ENCODE measurements at regions not wholly inside any gene's neighbourhood (a gene's known extent, or its start where the extent isn't known, plus 50 kb on each side); places are given as distances from the start of the nearest gene placed in this dataset.

- H3K27ac ChIP-seq (ENCODE audit: low read depth): no peak overlapping the region
- H3K36me3 ChIP-seq (ENCODE audit: insufficient read depth): no peaks in the 10 kb centered on the region
- no peaks in the 10 kb centered on the region for H3K4me1 ChIP-seq (ENCODE audit: insufficient read depth)
- no peak overlapping the region for H3K4me3 ChIP-seq (ENCODE audit: low read depth, low read length)
- no peak for DNase-seq (ENCODE audit: extremely low spot score)
- 61% methylated on average over 3 of the region's 3 CpGs for WGBS
Measured at GRCh38 chr12:23169696-23170013, 544.7 kb downstream of the ETNK1 start.

- 52% methylated on average over 1 of the region's 1 CpG for WGBS
- no peaks in the 10 kb centered on the region for H3K4me1 ChIP-seq (ENCODE audit: insufficient read depth)
- DNase-seq (ENCODE audit: extremely low spot score): no peak
Measured at GRCh38 chr12:23174917-23175316, 549.9 kb downstream of the ETNK1 start.

GRCh38 chr12:23185346-23185745 is 560.4 kb downstream of the ETNK1 start:
- H3K36me3 ChIP-seq (ENCODE audit: insufficient read depth): no peaks in the 10 kb centered on the region
- DNase-seq (ENCODE audit: extremely low spot score): no peak
- H3K4me1 ChIP-seq (ENCODE audit: insufficient read depth): no peaks in the 10 kb centered on the region
- 77% methylated on average over 3 of the region's 3 CpGs for WGBS
- no peak overlapping the region for H3K27ac ChIP-seq (ENCODE audit: low read depth)
- H3K4me3 ChIP-seq (ENCODE audit: low read depth, low read length): no peak overlapping the region

More at GRCh38 chr12:23174917-23175316, 549.9 kb downstream of the ETNK1 start:
- H3K4me3 ChIP-seq (ENCODE audit: low read depth, low read length): no peak overlapping the region
- no peaks in the 10 kb centered on the region for H3K36me3 ChIP-seq (ENCODE audit: insufficient read depth)
- H3K27ac ChIP-seq (ENCODE audit: low read depth): no peak overlapping the region

GRCh38 chr12:23186950-23187349 is 562.0 kb downstream of the ETNK1 start:
- DNase-seq (ENCODE audit: extremely low spot score): no peak
- Histone ChIP-seq H3K27ac (ENCODE audit: low read depth) (no peak overlapping the region), H3K4me3 (ENCODE audit: low read depth, low read length) (no peak overlapping the region), H3K4me1 (ENCODE audit: insufficient read depth) (no peaks in the 10 kb centered on the region), H3K36me3 (ENCODE audit: insufficient read depth) (no peaks in the 10 kb centered on the region)

- DNase-seq (ENCODE audit: extremely low spot score): no peak
- H3K4me3 ChIP-seq (ENCODE audit: low read depth, low read length): no peak overlapping the region
- H3K4me1 ChIP-seq (ENCODE audit: insufficient read depth): no peaks in the 10 kb centered on the region
- H3K36me3 ChIP-seq (ENCODE audit: insufficient read depth): no peaks in the 10 kb centered on the region
- H3K27ac ChIP-seq (ENCODE audit: low read depth): no peak overlapping the region
- WGBS: 94% methylated on average over 2 of the region's 2 CpGs
Measured at GRCh38 chr12:23193552-23193951, 568.6 kb downstream of the ETNK1 start.

- Histone ChIP-seq H3K36me3 (ENCODE audit: insufficient read depth) (no peaks in the 10 kb centered on the region), H3K4me1 (ENCODE audit: insufficient read depth) (no peaks in the 10 kb centered on the region), H3K4me3 (ENCODE audit: low read depth, low read length) (no peak overlapping the region), H3K27ac (ENCODE audit: low read depth) (no peak overlapping the region)
- no peak for DNase-seq (ENCODE audit: extremely low spot score)
- WGBS: 39% methylated on average over 4 of the region's 4 CpGs
Measured at GRCh38 chr12:23197266-23197665, 572.3 kb downstream of the ETNK1 start.

GRCh38 chr12:23202728-23203127 is 577.8 kb downstream of the ETNK1 start:
- H3K36me3 ChIP-seq (ENCODE audit: insufficient read depth): no peaks in the 10 kb centered on the region
- no peak overlapping the region for H3K27ac ChIP-seq (ENCODE audit: low read depth)
- whole genome bisulfite sequencing: 82% methylated on average over 4 of the region's 4 CpGs
- no peaks in the 10 kb centered on the region for H3K4me1 ChIP-seq (ENCODE audit: insufficient read depth)
- no peak for DNase-seq (ENCODE audit: extremely low spot score)
- no peak overlapping the region for H3K4me3 ChIP-seq (ENCODE audit: low read depth, low read length)

GRCh38 chr12:23204933-23205778 is 580.2 kb downstream of the ETNK1 start:
- no peak for DNase-seq (ENCODE audit: extremely low spot score)
- Histone ChIP-seq H3K36me3 (ENCODE audit: insufficient read depth) (no peaks in the 10 kb centered on the region), H3K4me1 (ENCODE audit: insufficient read depth) (no peaks in the 10 kb centered on the region), H3K27ac (ENCODE audit: low read depth) (no peak overlapping the region), H3K4me3 (ENCODE audit: low read depth, low read length) (no peak overlapping the region)
- 33% methylated on average over 3 of the region's 3 CpGs for WGBS

- Histone ChIP-seq H3K36me3 (ENCODE audit: insufficient read depth) (no peaks in the 10 kb centered on the region), H3K27ac (ENCODE audit: low read depth) (no peak overlapping the region), H3K4me1 (ENCODE audit: insufficient read depth) (no peaks in the 10 kb centered on the region), H3K4me3 (ENCODE audit: low read depth, low read length) (no peak overlapping the region)
- WGBS: 89% methylated on average over 2 of the region's 2 CpGs
- DNase-seq (ENCODE audit: extremely low spot score): no peak
Measured at GRCh38 chr12:23209793-23210192, 584.8 kb downstream of the ETNK1 start.

- Histone ChIP-seq H3K4me3 (ENCODE audit: low read depth, low read length) (no peak overlapping the region), H3K4me1 (ENCODE audit: insufficient read depth) (no peaks in the 10 kb centered on the region), H3K27ac (ENCODE audit: low read depth) (no peak overlapping the region), H3K36me3 (ENCODE audit: insufficient read depth) (no peaks in the 10 kb centered on the region)
- DNase-seq (ENCODE audit: extremely low spot score): no peak
- WGBS: 98% methylated on average over 4 of the region's 4 CpGs
Measured at GRCh38 chr12:23210573-23210972, 585.6 kb downstream of the ETNK1 start.

- DNase-seq (ENCODE audit: extremely low spot score): no peak
- Histone ChIP-seq H3K36me3 (ENCODE audit: insufficient read depth) (no peaks in the 10 kb centered on the region), H3K4me3 (ENCODE audit: low read depth, low read length) (no peak overlapping the region), H3K27ac (ENCODE audit: low read depth) (no peak overlapping the region), H3K4me1 (ENCODE audit: insufficient read depth) (no peaks in the 10 kb centered on the region)
- 53% methylated on average over 7 of the region's 7 CpGs for WGBS
Measured at GRCh38 chr12:23211384-23212320, 586.7 kb downstream of the ETNK1 start.

GRCh38 chr12:23217158-23217557 is 592.2 kb downstream of the ETNK1 start:
- Histone ChIP-seq H3K4me3 (ENCODE audit: low read depth, low read length) (no peak overlapping the region), H3K27ac (ENCODE audit: low read depth) (no peak overlapping the region), H3K4me1 (ENCODE audit: insufficient read depth) (no peaks in the 10 kb centered on the region), H3K36me3 (ENCODE audit: insufficient read depth) (no peaks in the 10 kb centered on the region)
- DNase-seq (ENCODE audit: extremely low spot score): no peak

- no peaks in the 10 kb centered on the region for H3K4me1 ChIP-seq (ENCODE audit: insufficient read depth)
- 73% methylated on average over 2 of the region's 2 CpGs for WGBS
Measured at GRCh38 chr12:23217667-23218066, 592.7 kb downstream of the ETNK1 start.

GRCh38 chr12:23221066-23221465 is 596.1 kb downstream of the ETNK1 start:
- DNase-seq (ENCODE audit: extremely low spot score): no peak
- no peak overlapping the region for H3K27ac ChIP-seq (ENCODE audit: low read depth)
- H3K4me3 ChIP-seq (ENCODE audit: low read depth, low read length): no peak overlapping the region
- WGBS: 75% methylated on average over 4 of the region's 4 CpGs
- no peaks in the 10 kb centered on the region for H3K36me3 ChIP-seq (ENCODE audit: insufficient read depth)
- no peaks in the 10 kb centered on the region for H3K4me1 ChIP-seq (ENCODE audit: insufficient read depth)

More at GRCh38 chr12:23217667-23218066, 592.7 kb downstream of the ETNK1 start:
- Histone ChIP-seq H3K36me3 (ENCODE audit: insufficient read depth) (no peaks in the 10 kb centered on the region), H3K4me3 (ENCODE audit: low read depth, low read length) (no peak overlapping the region), H3K27ac (ENCODE audit: low read depth) (no peak overlapping the region)
- DNase-seq (ENCODE audit: extremely low spot score): no peak
